Activated naive CD8-positive, alpha-beta T cell treated with anti-CD3 and anti-CD28 coated beads for 36 hours (primary cell): ENCODE measurements at regions not wholly inside any gene's neighbourhood (a gene's known extent, or its start where the extent isn't known, plus 50 kb on each side); places are given as distances from the start of the nearest gene placed in this dataset.

Experiments
- DNase-seq: peaks from one replicate; pipeline ENCODE4 v3.0.0; 2021
- H3K27ac Mint-ChIP-seq: one replicate; pipeline ENCODE4 v1.8.0; 2022; ENCODE audit warnings: mild to moderate bottlenecking, moderate library complexity, mixed read lengths
- H3K27me3 Mint-ChIP-seq: one replicate; pipeline ENCODE4 v1.8.0; 2022; ENCODE audit warnings: mild to moderate bottlenecking, mixed read lengths
- H3K36me3 Mint-ChIP-seq: one replicate; pipeline ENCODE4 v1.8.0; 2021; ENCODE audit warnings: mild to moderate bottlenecking, mixed read lengths
- H3K4me1 Mint-ChIP-seq: one replicate; pipeline ENCODE4 v1.8.0; 2021; ENCODE audit warnings: mixed read lengths
- H3K4me3 Mint-ChIP-seq: one replicate; pipeline ENCODE4 v1.8.0; 2022; ENCODE audit warnings: mild to moderate bottlenecking, moderate library complexity, mixed read lengths
- H3K9me3 Mint-ChIP-seq: one replicate; pipeline ENCODE4 v1.8.0; 2022; ENCODE audit warnings: mixed read lengths

GRCh38 chr7:26511866-26512265 is 220.2 kb downstream of the SNX10 start:
- Mint-ChIP-seq H3K4me3 (no peak overlapping the region), H3K4me1 (no peaks in the 10 kb centered on the region), H3K36me3 (no peaks in the 10 kb centered on the region), H3K27me3 (peaks cover 6% of the 10 kb centered on the region), H3K9me3 (peaks cover 3% of the 10 kb centered on the region), H3K27ac (no peak overlapping the region)
- DNase-seq = no peak

GRCh38 chr7:26512737-26513136 is 221.1 kb downstream of the SNX10 start:
- H3K9me3 Mint-ChIP-seq = peaks cover 3% of the 10 kb centered on the region
- peaks cover 6% of the 10 kb centered on the region for H3K27me3 Mint-ChIP-seq
- DNase-seq = no peak
- H3K27ac Mint-ChIP-seq = no peak overlapping the region
- no peaks in the 10 kb centered on the region for H3K4me1 Mint-ChIP-seq
- no peak overlapping the region for H3K4me3 Mint-ChIP-seq
- H3K36me3 Mint-ChIP-seq = no peaks in the 10 kb centered on the region

GRCh38 chr7:26513948-26514347 is 222.3 kb downstream of the SNX10 start:
- no peak for DNase-seq
- no peaks in the 10 kb centered on the region for H3K36me3 Mint-ChIP-seq
- no peaks in the 10 kb centered on the region for H3K4me1 Mint-ChIP-seq
- peaks cover 3% of the 10 kb centered on the region for H3K9me3 Mint-ChIP-seq
- no peaks in the 10 kb centered on the region for H3K27me3 Mint-ChIP-seq
- no peak overlapping the region for H3K27ac Mint-ChIP-seq
- H3K4me3 Mint-ChIP-seq = no peak overlapping the region

DNA sequence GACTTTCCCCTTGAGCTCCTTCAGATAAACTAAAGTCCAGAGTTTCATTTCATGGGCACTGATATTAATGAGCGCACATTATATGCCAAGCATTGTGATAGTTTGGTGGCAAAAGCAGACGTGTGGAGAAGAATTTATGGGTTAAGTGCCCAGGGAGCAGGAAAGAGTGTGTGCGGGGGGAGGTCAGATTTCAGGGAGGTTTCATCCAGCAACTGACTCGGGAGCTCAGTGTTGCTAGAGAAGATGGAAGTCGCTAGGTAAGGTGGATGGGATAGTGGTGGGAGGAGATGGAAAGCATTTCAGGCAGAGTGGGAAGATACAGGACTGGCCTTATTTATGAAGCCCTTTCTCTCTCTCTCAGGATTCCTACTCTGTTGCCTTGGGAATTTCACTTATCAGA is 223.0 kb downstream of the SNX10 start:
- Mint-ChIP-seq H3K36me3 (no peaks in the 10 kb centered on the region), H3K4me3 (no peak overlapping the region), H3K9me3 (peaks cover 3% of the 10 kb centered on the region), H3K27me3 (no peaks in the 10 kb centered on the region), H3K27ac (no peak overlapping the region), H3K4me1 (no peaks in the 10 kb centered on the region)
- DNase-seq = no peak

DNA sequence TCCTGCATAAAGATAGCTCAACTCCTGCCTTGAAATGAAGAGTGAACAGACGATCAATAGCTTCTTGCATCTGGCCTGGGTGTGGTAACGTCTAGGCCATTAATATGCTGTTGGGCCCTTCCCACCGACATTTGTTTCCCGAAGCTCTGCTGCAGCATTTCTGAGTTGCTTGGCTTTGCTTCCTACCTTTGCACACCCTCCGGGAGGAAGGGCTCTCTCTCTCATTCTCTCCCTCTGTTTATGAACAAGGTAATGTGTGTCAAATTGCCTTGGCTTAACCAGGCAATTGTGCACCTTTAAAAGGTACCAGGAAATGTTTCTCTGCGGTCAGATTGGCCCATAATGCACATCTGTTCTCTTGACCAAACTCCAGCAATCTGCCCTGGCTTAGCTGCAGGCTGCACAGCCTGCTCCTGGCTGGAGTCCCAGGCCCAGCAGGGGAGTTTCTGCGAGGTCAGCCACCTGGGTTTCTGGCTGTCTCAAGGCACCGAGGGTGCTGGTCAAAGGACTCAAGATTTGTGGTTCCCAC is 223.7 kb downstream of the SNX10 start:
- Mint-ChIP-seq H3K27ac (no peak overlapping the region), H3K27me3 (no peaks in the 10 kb centered on the region), H3K9me3 (peaks cover under 1% of the 10 kb centered on the region), H3K4me1 (no peaks in the 10 kb centered on the region), H3K36me3 (no peaks in the 10 kb centered on the region), H3K4me3 (no peak overlapping the region)
- no peak for DNase-seq

DNA sequence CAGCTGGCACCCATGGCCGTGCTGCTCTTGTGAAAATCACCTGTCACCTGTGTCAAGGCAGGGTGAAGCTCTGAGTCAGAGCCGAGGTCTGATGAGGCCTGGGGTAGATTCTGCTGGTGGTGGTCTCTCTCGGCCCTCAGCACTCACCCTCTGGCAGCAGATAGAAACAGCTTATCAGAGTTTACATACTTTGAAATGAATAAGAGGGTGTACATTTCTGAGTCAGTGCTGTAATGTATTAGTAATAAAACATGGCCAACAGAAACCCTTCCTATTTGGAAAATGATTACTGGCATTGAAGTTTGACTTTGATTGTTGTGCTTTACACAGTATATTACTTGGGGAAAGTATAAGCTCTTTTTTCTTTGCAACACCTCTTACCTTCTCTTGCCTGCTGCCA is 228.8 kb downstream of the SNX10 start:
- DNase-seq = no peak
- Mint-ChIP-seq H3K4me3 (no peak overlapping the region), H3K9me3 (peaks cover 5% of the 10 kb centered on the region), H3K27me3 (peaks cover 3% of the 10 kb centered on the region), H3K4me1 (no peaks in the 10 kb centered on the region), H3K27ac (no peak overlapping the region), H3K36me3 (no peaks in the 10 kb centered on the region)

DNA sequence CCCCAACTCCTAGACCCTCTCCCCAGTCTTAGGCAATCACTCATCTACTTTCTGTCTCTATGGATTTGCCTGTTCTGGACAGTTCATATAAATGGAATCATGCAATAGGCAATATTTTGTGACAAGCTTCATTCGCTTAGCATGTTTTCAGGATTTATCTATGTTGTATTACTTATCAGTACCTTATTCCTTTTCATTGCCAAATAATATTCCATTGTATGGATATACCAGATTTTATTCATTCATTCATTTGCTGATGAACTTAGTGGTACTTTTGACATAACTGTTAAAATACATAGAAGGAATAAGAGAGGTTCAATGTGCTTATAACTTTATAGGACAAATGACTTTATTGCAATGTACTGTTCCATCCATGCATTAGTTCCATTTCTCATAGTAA is 231.0 kb downstream of the SNX10 start:
- peaks cover 3% of the 10 kb centered on the region for H3K27me3 Mint-ChIP-seq
- no peaks in the 10 kb centered on the region for H3K4me1 Mint-ChIP-seq
- no peak overlapping the region for H3K27ac Mint-ChIP-seq
- H3K36me3 Mint-ChIP-seq = no peaks in the 10 kb centered on the region
- peaks cover 5% of the 10 kb centered on the region for H3K9me3 Mint-ChIP-seq
- DNase-seq = no peak
- H3K4me3 Mint-ChIP-seq = no peak overlapping the region

DNA sequence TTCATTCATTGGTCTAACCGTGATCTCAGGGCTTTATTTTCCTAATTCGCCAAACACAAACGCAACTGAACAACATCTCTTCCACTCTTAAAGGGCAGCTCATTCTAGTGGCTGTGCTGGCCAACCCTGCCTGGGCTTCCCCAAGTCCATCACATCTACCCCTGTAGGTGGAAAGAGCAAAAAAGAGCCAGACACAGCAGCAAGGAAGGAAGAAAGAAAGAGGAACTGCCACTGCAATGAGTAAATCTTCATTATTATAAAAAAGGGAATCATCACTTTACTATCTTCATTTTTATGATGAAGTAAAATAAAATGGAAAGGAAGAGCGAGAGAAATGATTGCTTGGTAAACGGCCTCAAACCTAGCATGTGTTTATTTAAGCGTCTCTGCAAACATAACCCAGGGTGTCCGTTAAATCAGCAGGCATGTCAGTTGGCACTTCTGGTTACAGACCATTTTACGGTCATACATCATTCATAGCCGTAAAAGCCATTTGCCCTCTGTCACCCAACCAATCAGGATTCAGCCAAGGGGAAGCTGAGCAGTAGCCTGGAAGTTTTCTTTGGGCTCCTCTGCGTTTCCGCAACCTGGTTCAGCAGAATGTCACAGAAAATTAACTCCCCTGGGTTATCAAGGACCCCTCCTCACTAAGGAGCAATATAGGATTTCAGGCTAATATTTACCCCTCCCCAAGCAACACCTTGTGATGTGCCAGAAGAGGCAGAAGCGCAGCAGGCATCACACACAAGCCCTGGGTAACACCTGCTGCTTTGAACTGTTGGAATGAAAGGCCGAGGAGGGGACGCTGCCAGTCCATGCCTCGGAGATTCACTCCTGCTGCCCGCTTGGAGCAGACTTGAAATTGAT is 234.0 kb downstream of the SNX10 start:
- Mint-ChIP-seq H3K36me3 (no peaks in the 10 kb centered on the region), H3K4me1 (no peaks in the 10 kb centered on the region), H3K9me3 (peaks cover 5% of the 10 kb centered on the region), H3K27me3 (peaks cover 6% of the 10 kb centered on the region), H3K4me3 (no peak overlapping the region), H3K27ac (no peak overlapping the region)
- DNase-seq = no peak

GRCh38 chr7:26526265-26526587 is 234.6 kb downstream of the SNX10 start:
- no peak overlapping the region for H3K4me3 Mint-ChIP-seq
- no peak overlapping the region for H3K27ac Mint-ChIP-seq
- H3K4me1 Mint-ChIP-seq = no peaks in the 10 kb centered on the region
- H3K36me3 Mint-ChIP-seq = no peaks in the 10 kb centered on the region
- DNase-seq = no peak
- H3K9me3 Mint-ChIP-seq = peaks cover 5% of the 10 kb centered on the region
- peaks cover 9% of the 10 kb centered on the region for H3K27me3 Mint-ChIP-seq

- Mint-ChIP-seq H3K4me3 (no peak overlapping the region), H3K4me1 (no peaks in the 10 kb centered on the region), H3K9me3 (no peaks in the 10 kb centered on the region), H3K27ac (no peak overlapping the region), H3K36me3 (no peaks in the 10 kb centered on the region), H3K27me3 (peaks cover 37% of the 10 kb centered on the region)
- DNase-seq = no peak
These were observed 240.3 kb downstream of the SNX10 start for GRCh38 chr7:26531926-26532325.

DNA sequence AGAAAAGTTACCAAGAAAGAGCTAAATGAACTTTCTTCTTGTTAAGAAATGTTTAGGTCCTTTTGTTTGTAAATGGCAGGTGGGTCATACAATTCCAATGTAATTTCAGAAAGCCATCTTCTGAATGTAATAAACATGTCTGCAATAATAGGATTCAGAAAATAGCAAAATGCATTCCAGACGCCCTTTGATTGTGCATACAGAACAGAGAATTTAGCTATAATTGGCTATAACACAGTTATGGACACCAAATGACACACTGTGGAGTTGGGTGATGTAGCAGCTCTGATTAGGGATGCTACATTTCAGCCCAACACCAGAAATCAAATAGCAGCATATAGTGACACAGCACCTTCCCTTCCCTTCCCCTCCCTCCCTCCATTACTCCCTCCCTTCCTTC is 240.8 kb downstream of the SNX10 start:
- Mint-ChIP-seq H3K36me3 (no peaks in the 10 kb centered on the region), H3K27me3 (peaks cover 42% of the 10 kb centered on the region), H3K9me3 (no peaks in the 10 kb centered on the region)

GRCh38 chr7:26533217-26533616 is 241.6 kb downstream of the SNX10 start:
- Mint-ChIP-seq H3K9me3 (no peaks in the 10 kb centered on the region), H3K4me1 (no peaks in the 10 kb centered on the region), H3K4me3 (no peak overlapping the region), H3K27ac (no peak overlapping the region), H3K36me3 (no peaks in the 10 kb centered on the region), H3K27me3 (peaks cover 48% of the 10 kb centered on the region)
- DNase-seq = no peak

More for the DNA sequence above, 240.8 kb downstream of the SNX10 start:
- no peak for DNase-seq
- Mint-ChIP-seq H3K4me3 (no peak overlapping the region), H3K27ac (no peak overlapping the region), H3K4me1 (no peaks in the 10 kb centered on the region)

GRCh38 chr7:26534649-26535482 is 243.2 kb downstream of the SNX10 start:
- Mint-ChIP-seq H3K27ac (no peak overlapping the region), H3K27me3 (peaks cover 63% of the 10 kb centered on the region), H3K4me1 (no peaks in the 10 kb centered on the region)

DNA sequence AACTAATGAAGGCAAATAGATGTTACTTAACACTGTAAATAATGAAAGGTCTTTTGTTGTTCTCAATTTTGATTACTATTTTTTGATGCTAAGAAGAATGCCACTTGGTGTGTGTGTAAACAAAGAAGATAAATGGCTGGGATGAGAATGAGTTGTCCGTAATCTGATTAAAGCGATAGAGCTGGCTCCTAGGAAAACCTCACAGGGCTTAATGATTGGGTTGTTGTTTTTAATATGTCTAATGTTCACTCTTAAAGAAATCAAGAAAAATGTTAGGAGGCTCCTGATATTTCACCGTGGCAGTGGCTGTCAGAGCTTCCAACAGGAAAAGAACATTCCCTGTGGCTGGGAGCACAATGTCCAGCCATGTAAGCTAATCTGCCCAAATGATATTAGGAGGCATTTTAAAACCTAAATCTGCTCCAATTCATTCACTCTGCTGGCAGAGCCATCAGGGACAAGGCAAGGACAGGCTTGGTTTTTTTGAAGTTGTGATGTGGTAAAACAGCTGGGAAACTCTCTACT is 243.9 kb downstream of the SNX10 start:
- H3K4me1 Mint-ChIP-seq = no peaks in the 10 kb centered on the region
- H3K27ac Mint-ChIP-seq = no peak overlapping the region
- no peaks in the 10 kb centered on the region for H3K9me3 Mint-ChIP-seq
- H3K27me3 Mint-ChIP-seq = peaks cover 64% of the 10 kb centered on the region
- no peaks in the 10 kb centered on the region for H3K36me3 Mint-ChIP-seq
- no peak overlapping the region for H3K4me3 Mint-ChIP-seq
- DNase-seq = no peak

More at GRCh38 chr7:26534649-26535482, 243.2 kb downstream of the SNX10 start:
- Mint-ChIP-seq H3K4me3 (no peak overlapping the region), H3K36me3 (no peaks in the 10 kb centered on the region), H3K9me3 (no peaks in the 10 kb centered on the region)
- DNase-seq = no peak

DNA sequence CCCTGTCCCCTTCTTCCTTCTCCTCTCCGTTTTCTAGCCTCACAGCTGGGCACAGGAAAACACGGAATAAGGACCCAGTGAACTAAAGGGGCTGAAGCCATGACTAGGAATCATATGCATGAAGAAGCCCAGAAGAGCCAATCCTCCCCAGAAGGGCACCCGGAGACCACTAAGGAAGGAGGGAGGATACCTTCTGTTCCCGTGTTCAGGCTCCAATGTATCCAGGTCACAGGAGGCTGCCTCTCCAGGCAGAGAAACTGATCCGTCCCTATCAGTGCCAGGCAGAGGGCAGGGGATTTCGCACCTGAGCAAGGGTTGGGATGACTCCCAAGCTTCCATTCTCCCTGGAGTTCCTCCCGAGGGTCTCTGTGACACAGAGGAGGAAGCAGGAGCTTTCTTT is 246.6 kb downstream of the SNX10 start:
- Mint-ChIP-seq H3K4me1 (no peaks in the 10 kb centered on the region), H3K4me3 (no peak overlapping the region), H3K27ac (no peak overlapping the region), H3K36me3 (no peaks in the 10 kb centered on the region), H3K9me3 (no peaks in the 10 kb centered on the region), H3K27me3 (peaks cover 62% of the 10 kb centered on the region)
- no peak for DNase-seq
